HEK293T (cell line): ENCODE measurements at regions not wholly inside any gene's neighbourhood (a gene's known extent, or its start where the extent isn't known, plus 50 kb on each side); places are given as distances from the start of the nearest gene placed in this dataset.

Experiments
- ELF4 ChIP-seq: fragments of 450-650 bp; IDR thresholded peaks from 2 replicates; pipeline ENCODE4 v1.6.1; 2017; ENCODE audit warnings: antibody characterized with exemption
- SUZ12 ChIP-seq: fragments of 450-650 bp; IDR thresholded peaks from 2 replicates; pipeline ENCODE4 v1.6.1; 2016; ENCODE audit warnings: mild to moderate bottlenecking

GRCh38 chr2:41856946-41857345, 190.9 kb upstream of the PKDCC start:
- TF ChIP-seq SUZ12 (no peak), ELF4 (no peak)
